Stromal cell of bone marrow (primary cell): ENCODE measurements at regions not wholly inside any gene's neighbourhood (a gene's known extent, or its start where the extent isn't known, plus 50 kb on each side); places are given as distances from the start of the nearest gene placed in this dataset.

ENCODE experiments used
- DNase-seq: peaks from one replicate; pipeline ENCODE4 v3.0.0-alpha.2; 2012; ENCODE audit warnings: low read depth

- no peak for DNase-seq
These were observed 318.0 kb upstream of the PUM3 start for GRCh38 chr9:3161912-3162311.

DNA sequence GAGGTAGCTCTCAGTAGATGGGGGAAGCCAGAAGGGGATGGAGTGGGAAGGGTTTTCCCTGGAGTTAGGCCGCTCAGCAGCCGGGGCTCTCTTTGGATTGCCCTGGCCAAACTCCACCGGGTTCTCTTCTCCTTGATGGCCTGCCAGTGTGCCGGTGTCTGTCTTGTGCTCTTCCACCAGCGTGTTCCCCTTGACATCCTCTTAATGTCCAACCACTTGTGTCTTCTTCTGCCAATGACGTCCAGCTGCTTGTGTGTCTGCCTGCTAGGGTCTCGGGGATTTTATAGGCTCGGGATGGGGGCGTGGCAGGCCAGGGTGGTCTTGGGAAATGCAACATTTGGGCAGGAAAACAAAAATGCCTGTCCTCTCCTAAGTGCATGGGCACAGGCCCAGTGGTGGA lies 313.1 kb upstream of the PUM3 start:
- no peak for DNase-seq

GRCh38 chr9:3151672-3152576 lies 308.0 kb upstream of the PUM3 start:
- no peak for DNase-seq

DNA sequence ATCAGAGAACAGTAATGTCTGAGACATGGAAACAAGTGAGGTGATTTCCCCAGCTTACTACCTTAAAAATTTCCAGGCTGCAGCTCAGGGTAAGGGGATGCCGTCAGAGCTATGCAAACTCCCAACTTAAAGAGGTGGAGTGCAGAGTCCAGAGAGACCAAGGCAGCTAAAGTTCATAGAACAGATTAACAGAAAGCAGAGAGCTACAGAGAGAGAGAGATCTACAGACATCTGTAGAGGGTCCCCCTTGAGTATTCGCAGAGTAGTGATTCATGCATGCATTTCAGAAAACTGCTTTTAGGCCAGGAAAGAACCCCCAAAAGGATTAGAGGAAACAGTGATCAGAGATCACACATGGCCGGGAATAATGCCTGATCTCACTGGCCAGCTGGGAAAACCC lies 306.2 kb upstream of the PUM3 start:
- no peak for DNase-seq

DNA sequence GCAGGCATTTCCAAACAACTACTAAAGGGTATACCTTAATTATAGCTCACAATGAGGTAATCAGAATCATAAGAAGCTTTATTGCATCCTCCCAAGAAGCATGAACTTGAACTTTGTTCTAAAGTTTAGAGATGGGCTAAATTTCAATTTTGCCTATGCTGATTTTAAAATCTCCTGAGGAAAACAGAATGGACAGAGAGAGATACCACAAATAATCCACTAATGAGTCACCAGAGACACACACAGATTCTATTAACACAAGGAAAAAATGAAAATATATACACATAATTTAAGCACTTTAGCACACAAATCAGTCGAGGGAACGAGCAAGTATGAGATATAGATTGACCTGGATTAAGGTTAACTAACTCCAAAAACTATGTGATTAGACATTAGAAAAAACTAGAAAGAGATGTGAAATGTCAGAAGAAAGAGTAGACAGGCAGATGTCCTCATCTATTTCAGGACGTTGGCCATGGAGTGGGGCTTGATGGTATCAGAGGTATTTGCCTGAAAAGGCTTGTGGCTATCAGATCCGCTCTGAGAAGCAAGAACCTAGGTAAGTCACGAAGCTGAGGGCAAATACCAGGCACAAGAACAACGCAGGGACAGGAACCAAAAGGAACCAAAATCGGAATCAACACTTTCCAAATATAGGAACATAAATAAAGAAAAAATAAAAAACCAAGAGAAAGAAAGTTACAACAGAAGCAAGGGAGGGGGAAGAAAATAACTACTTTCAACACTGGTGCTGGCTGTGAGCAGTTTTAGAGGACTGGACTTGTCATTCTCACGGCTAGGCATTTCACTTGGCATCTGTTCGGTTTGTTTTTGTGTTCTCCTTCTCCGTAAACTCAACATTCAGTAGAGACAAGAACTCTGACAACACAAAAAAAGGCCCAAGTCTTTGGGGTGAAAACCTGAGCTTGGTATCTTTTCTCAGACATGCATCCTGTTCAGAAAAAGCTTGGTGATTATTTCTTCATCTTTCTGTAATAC lies 294.6 kb upstream of the PUM3 start:
- DNase-seq = no peak

GRCh38 chr9:3137347-3137695 lies 293.4 kb upstream of the PUM3 start:
- peak; percentile 49 for DNase-seq

- DNase-seq = peak; percentile 54
These were observed 292.9 kb upstream of the PUM3 start for GRCh38 chr9:3136686-3137346.

DNA sequence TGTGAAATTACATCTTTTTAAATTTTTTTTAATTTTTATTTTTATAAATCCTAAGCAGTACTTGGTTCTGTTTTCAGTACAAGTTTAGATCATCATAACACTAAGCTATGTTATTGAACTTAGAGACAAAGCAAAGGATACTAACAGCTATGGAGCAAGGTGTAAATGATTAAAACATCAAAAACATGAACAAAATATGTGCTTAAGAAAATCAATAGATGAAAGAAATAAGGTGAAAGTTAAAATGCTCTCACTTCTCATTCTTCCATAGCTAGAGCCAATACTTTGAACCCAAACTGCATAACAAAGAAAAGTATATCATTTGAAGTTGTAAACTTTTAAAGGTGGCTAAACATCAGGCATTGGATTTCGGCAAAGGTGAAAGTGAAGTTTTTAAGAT lies 292.3 kb upstream of the PUM3 start:
- DNase-seq = no peak

DNA sequence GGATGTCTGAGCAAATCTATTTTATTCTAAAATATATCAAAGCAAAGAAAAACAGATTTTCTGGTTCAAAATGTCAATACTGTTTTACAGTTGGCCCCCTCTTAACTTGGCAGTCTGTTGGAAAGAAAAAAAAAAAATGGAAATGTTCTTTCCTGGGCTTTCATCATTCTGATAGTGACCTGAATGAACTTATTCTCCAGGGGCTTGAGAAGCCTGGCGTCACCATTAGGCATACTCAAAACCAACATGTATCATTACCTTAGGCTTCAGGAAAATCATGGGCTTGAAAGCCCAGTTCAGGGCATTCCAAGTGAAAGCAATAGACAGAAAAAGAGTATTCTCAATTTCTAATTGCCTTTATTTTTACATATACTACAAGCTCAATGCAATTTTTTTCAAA lies 283.7 kb upstream of the PUM3 start:
- DNase-seq = no peak

- no peak for DNase-seq
These were observed 281.9 kb upstream of the PUM3 start for GRCh38 chr9:3125602-3126405.

- DNase-seq = no peak
These were observed 280.1 kb upstream of the PUM3 start for GRCh38 chr9:3124001-3124400.

GRCh38 chr9:3118081-3118480 lies 274.2 kb upstream of the PUM3 start:
- DNase-seq = no peak

DNA sequence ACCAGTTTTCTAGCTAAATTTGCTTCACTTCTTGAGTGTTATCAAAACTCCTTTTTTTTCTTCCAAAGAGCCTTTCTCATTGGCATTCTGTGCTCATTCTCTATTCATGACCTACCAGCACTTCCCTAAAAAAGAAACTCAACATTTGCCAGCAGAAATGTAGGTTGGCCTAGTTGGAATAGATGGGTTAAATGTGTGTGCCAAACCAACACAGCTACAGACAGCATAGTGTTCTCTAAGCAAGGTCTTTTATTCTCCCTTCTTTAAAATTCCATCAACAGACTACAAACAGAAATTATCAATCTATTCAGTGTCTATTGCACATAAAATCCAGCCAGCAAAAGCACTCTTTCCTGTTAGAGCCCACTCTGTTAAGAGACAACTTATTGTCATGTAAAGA lies 255.8 kb upstream of the PUM3 start:
- DNase-seq = no peak

GRCh38 chr9:3088219-3088618 lies 244.3 kb upstream of the PUM3 start:
- no peak for DNase-seq

DNA sequence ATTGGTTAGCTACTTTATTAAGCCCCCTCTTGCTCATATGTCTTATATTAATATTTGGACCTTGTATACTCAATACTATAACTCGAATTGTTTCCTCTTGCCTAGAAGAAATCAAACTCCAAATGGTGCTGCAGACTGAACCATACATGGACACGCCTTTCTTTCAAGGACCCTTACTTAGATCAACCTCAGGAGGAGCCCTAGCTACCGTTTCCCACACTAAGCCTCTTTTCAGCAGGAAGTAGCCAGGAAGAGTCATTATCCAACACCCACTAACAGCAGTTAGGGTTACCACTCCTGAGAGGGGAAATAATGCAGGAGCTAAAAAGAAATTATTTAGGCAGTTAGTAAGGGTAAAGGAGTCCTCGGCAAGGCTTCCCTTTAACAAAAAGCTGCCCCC lies 243.8 kb upstream of the PUM3 start:
- DNase-seq = no peak

DNA sequence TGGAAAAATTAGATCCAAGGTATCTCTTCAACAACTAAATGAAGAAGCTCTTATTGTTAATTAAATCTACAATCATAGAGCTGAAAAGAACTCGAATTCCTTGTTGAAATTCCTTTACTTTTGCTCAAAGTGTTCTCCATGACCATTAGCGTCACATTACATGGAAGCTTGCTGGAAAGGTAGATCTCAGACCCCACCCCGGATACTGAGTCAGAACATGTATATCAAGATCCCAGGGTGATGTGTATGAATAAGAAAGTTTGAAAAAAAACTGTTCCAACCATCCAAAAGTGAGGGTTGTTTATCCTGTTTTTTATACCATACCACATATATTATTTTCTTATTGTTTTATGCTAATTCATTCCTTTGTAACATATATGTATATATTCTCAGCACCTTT lies 237.1 kb upstream of the PUM3 start:
- DNase-seq = no peak

DNA sequence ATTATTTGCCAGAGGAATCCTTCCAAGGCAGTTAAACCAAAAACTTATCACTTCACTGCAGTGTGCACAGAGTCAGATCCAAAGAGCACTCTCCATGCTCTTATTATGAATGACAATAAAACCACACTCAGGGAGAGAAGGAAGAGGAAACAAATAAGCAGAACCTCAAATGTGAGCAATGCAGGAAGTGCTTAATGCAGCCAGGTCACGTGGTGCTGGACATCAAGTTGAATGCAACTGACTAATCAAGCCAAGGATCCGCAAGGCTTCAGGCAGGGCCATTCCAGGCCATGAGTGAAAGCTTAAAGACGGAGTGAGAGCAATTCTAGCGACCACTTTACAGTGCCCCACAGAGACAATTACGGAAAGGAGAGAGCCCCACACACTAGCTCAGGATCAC lies 230.4 kb upstream of the PUM3 start:
- no peak for DNase-seq

- DNase-seq = no peak
These were observed 222.7 kb upstream of the PUM3 start for GRCh38 chr9:3066591-3066990.

DNA sequence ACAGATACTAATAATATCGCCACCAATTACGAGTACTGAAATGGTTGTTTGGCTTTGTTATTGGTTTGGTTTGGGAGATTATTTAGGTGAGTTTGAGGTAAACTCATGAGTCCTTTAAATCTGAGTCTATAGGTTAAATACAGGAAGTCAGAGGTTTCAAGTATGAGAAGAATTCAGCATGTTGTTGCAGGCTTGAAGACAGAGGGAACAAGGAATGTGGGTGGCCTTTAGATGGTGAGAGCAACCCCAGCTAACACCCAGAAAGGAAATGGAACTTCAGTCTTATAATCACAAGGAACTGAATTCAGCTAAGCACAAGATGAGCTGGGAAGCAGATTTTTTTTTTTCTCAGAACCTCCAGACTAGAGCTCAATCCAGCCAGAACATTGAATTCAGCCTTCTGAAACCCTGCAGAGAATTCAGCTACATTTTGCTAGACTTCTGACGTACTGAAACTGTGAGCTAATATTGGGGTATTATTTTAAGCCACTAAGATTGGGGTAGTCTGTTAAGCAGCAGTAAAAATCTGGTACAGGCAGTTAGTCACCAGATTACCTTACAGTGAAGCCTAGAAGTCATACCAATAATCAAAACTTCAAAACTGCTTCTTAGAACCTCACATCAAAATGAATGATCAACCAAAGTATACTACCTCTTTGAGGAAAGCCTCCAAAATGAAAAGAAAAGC lies 216.0 kb upstream of the PUM3 start:
- DNase-seq = no peak

- DNase-seq = no peak
These were observed 214.5 kb upstream of the PUM3 start for GRCh38 chr9:3058409-3058808.

GRCh38 chr9:3054017-3054586 lies 210.2 kb upstream of the PUM3 start:
- DNase-seq = no peak
